HG03175 (cell line): ENCODE measurements at regions not wholly inside any gene's neighbourhood (a gene's known extent, or its start where the extent isn't known, plus 50 kb on each side); places are given as distances from the start of the nearest gene placed in this dataset.

Experiments used
- ATAC-seq: cut with Tn5 transposase; IDR thresholded peaks from one replicate; pipeline ENCODE4 v1.9.1; 2021; ENCODE audit warnings: mild to moderate bottlenecking, moderate library complexity; ENCODE audit not compliant: unreplicated experiment

DNA sequence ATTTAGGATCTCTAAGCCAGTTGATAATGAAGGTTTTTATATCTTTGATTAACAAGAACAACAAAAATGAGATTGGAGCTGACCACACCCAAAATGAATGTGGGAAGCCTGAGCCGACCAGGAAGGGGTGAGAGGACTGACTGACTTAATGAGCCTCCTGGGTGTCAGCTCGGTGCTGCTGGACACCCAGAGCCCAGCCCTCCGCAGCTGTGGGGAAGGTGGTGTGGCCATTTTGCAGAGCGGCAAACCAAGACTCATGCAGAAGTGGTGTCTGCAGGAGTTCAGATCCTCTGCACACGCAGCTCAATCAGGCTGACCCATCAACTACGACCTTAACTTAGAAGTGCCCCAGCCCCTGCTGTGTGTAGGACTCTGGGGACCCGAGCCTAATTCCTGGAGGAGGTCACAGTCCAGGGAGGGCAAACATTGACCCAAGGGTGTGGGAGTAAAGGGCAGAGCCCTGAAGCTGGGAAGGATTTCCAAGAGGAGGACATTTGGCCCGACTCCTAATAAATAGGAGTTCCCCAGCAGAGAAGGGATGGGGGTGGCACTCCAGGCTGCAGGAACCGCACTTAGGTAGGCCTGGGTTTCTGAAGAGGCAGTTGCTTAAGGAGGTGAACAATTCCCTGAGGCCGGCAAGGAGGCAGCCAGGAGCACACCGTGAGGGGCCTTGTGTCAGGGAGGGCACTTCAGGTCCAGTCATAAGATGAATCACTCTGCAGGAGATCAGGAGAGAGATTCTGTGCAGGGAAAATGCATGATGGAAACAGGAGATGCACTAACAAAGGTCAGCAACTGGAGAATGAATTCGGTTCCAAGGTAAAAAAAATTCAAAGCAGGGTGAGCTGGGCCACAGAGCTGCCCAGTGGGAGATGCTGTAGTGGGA, 197.1 kb upstream of the TPM1 start:
- no peak for ATAC-seq

- no peak for ATAC-seq
Measured at GRCh38 chr15:62846131-62846804, 196.3 kb upstream of the TPM1 start.

DNA sequence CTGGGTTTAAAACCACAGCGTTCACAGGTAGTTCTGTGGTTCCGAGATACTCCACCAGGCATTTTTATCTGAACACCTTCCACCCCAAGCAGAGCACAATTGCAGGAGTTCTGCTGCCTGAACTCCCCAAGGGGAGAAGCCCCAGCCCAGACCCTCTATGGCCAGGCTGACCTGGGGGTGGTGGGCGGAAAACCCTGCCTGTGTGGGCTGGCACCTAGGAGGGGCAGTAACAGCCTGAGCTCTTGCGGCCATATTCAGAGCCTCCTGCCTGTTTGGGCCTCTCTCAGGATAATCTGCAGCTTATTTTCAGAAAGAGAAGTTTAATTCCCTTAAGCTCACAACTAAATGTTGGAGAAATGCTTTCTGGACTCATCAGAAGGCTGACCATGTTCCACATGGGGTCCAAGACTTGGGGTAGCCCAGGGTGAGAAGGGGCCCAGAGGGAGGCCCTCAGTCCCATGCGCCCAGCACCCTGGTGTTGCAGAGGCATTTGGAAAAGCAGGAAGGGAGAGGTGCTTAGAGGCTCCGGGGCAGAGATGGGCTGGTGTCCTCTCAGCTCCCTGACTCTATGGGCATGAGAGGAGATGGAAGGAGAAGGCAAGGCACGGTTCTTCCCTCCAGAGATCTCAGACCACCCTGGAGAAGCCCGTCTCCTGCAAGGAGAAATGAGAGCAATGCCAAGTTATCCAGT, 195.6 kb upstream of the TPM1 start:
- ATAC-seq: no peak

DNA sequence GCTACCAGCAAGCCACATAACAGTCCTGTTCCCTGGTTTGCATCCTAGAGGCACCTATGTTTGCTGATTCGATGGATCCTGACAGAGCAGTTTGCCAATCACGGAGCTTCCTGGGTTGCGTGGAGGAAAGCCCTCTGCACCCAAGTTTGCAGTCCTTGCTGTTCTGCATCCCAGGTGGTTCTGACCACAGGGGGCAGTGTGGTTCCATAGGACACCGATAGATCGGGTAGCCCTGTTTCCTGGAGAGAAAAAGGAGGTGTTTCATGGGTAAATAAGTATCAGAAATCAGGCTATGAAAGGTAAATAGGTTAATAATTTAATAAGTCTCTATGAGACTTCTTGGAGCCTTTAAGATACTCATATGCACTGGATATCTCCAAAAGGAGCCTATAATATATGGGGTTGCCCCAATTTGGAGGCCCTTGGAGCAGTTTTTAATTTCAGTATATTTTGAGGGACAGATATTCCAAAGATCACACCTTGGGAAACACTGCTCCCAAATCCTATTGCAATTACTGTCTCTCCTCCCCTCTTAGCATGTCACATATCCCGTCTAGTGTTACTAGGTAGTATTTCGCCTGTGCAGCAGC, 194.6 kb upstream of the TPM1 start:
- ATAC-seq: no peak

GRCh38 chr15:62848632-62849050, 193.9 kb upstream of the TPM1 start:
- no peak for ATAC-seq

- no peak for ATAC-seq
Measured at GRCh38 chr15:62849316-62850106, 193.0 kb upstream of the TPM1 start.

DNA sequence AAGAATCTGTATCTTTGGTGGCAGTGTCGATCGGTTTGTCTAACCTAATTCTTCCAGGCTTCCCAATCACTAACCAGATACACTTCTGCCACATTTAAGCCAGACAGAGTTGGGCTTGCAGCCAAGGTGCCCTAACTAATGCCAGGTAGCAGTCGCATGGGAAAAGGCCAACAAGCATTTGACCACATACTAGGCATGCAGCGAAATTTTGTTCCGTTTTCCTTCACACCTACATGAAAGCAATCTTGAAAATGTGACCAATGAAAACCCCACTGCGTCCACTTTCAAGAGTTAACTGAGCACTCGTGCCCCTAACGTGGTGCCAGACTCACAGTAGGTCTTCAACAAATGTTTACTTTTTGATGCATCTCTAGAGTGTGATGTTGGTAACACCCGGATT, 192.2 kb upstream of the TPM1 start:
- ATAC-seq: no peak

DNA sequence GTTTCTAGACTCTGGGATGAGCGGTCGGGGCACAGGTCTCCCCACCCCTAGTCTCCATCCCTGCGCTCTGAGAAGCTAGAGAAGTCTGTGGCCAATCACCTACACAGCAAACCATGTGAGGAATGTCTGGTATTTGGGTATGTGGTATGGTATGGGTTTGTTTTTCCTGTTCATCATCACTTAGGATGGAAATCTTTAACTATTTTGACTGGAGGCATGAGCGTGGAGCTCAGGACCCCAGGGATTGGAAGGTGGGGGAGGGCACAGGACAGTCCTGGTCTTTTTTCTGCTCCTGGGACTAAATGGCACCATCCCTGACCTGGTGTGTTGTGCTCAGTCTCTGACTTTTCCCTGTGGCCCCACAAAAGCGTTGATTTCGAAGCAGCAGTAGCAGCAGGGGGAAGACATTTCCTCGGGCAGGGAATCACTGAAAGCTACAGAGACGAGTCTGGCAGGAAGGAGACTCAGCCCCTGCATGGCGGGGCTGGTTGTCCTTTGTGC, 191.7 kb upstream of the TPM1 start:
- ATAC-seq: no peak

DNA sequence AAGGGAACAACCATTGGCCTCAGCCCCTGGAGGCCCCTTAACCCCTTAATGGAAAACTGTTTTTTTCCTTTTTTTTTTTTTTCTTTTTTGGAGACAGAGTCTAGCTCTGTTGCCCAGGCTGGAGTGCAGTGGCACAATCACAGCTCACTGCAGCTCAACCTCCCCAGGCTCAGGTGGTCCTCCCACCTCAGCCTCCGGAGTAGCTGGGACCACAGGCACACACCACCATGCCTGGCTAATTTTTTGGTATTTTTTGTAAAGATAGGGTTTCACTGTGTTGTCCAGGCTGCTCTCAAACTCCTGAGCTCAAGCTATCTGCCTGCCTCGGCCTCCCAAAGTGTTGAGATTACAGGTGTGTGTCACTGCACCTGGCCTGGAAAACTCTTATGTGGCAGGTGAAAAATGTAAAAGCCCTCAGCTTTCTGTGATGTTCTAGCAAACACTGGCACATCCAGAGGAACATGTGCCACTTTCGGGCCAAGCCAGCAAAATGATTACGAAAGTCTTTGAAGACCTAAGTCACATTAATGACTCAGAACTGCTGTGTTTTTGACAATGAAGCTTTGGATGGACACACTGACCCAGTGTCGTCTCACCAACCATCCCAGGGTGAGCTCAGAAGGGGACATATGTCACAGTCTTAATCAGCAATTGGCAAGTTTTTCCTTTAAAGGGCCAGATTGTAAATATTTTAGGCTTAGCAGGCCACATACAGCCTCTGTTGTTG, 189.3 kb upstream of the TPM1 start:
- no peak for ATAC-seq

- ATAC-seq: no peak
Measured at GRCh38 chr15:62853841-62854225, 188.7 kb upstream of the TPM1 start.

DNA sequence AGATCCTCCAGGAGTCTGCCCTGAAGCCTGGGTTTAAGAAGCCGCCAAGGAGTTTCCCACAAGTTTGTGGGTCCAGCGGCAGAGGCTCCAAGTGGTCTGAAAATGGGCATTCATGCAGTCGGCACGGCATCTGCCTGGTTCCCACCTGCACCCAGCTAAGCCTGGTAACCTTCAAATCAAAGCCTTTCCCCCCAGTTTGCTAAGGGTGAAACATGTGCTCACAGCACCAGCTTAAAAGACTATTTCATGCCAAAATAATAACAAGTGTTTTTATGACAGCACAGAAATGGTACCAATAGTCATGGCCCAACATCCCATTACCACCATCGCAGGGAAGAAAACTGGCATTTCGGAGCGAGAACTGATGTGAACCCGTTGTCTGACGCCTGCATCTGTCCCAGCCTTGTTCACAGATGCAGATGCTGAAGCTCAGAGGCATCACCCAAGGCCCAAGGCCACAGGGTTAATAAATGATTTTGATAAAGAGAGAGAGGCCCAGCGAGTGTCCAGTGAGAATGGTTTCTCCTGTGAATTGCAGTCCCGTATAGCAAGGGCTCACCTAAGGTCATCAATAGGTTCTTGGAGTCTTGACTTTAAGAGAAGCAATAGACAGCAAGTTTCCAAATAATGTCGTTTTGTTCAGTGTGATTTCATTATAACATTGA, 188.0 kb upstream of the TPM1 start:
- ATAC-seq: no peak

DNA sequence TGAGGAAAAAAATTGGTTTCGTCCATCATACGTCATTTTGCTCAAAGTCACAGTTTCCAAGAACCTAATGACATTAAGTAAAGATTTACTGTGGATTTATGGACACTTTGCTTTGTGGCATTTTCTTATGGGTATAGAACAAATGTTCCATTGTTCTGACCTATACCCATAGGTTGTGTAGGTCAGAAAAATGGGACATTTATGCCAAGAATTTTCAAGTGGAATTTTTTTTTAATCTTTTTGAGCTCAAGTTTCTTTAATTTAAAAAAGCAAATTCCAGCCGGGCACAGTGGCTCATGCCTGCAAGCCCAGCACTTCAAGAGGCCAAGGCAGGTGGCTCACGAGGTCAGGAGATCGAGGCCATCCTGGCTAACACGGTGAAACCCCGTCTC, 187.5 kb upstream of the TPM1 start:
- no peak for ATAC-seq

- ATAC-seq: no peak
Measured at GRCh38 chr15:62856466-62857246, 185.9 kb upstream of the TPM1 start.

- ATAC-seq: no peak
Measured at GRCh38 chr15:62857411-62857853, 185.1 kb upstream of the TPM1 start.

- ATAC-seq: no peak
Measured at GRCh38 chr15:62858343-62858742, 184.2 kb upstream of the TPM1 start.

- no peak for ATAC-seq
Measured at GRCh38 chr15:62862717-62863116, 179.8 kb upstream of the TPM1 start.

GRCh38 chr15:62866366-62866765, 176.2 kb upstream of the TPM1 start:
- no peak for ATAC-seq

- no peak for ATAC-seq
Measured at GRCh38 chr15:62867844-62868243, 174.7 kb upstream of the TPM1 start.
